Iris pigment epithelial cell (primary cell): ENCODE measurements at regions not wholly inside any gene's neighbourhood (a gene's known extent, or its start where the extent isn't known, plus 50 kb on each side); places are given as distances from the start of the nearest gene placed in this dataset.

Experiments used
- DNase-seq: peaks from one replicate; pipeline ENCODE4 v3.0.0-alpha.2; 2011; ENCODE audit warnings: low read depth

DNA sequence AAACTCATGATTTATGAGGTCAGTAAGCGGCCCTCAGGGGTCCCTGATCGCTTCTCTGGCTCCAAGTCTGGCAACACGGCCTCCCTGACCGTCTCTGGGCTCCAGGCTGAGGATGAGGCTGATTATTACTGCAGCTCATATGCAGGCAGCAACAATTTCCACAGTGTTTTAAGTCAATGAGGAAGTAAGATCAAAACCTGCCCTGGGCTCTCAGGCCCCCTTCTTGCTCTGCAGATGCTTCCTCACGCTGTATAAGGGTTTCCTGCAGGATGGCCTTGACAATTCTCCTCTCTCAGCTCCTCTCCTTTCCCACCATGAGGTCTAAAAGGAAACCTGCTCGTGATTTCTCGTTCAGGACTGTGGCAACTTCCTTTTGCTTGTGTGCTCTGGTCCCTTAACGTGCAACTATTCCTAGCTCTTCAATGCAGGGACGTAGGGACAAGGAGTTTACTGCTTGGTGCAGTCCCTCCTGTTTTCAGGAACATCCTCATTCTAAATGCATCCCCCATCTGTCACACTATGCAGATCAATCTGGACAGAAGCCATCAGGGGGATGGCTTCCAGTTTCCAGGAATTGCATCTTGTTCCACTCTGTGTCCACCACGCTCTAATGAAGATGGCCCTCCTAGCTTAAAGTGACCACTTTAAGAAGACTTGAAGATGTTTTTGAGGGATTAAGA is 64.3 kb upstream of the IGLL5 start:
- no peak for DNase-seq

- no peak for DNase-seq
Observed at GRCh38 chr22:22824340-22825212, 63.0 kb upstream of the IGLL5 start.

DNA sequence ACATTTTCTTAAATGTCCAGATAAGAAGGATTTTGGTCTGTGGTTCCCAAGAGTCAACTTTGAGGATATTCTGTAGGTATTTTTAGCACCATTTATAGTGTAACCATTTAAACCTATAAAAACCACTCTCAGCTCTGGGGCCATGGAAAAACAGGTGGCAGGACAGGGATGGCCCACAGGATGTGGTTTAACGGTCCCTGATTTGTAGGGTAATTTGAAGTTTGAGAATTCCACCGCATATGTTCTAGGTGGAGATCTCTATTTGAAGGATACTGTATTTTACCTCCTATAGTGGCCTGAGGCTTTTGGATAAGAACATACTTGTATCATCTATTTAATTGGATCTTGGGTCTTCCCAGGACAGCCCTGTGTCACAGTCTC is 62.4 kb upstream of the IGLL5 start:
- no peak for DNase-seq

- no peak for DNase-seq
Observed at GRCh38 chr22:22827187-22827939, 60.3 kb upstream of the IGLL5 start.

- no peak for DNase-seq
Observed at GRCh38 chr22:22830193-22830592, 57.4 kb upstream of the IGLL5 start.

DNA sequence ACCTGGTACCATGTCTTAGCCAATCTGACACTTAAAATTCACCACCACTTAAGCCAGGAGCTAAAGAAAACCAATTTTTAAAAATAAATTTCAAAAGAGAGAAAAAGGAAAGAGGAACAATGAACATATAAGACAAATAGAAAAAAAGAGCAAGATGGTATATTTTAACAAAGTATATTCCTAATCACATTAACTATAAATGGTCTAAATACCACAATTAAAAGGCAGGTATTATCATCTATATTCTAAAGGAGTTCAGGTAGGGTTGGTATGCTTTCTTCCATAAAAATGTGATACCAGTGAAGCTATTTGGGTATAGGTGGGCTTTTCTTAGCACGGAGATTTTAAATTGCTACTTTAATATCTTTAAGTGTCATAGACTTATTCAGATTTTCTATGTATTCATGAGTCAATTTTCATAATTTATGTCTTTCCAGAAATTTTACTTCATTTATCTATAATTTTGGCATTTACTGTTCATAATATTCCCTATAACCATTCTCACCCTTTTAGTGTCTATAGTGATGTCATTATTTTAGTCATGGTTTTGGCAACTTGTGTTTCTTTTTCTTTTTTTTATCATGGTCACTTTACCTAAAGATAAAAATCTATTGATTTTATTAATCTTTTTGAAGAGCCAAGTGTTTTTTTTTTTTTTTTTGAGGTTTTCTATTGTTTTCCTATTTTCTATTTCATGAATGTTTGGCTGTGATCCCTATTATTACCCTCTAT is 56.5 kb upstream of the IGLL5 start:
- no peak for DNase-seq

DNA sequence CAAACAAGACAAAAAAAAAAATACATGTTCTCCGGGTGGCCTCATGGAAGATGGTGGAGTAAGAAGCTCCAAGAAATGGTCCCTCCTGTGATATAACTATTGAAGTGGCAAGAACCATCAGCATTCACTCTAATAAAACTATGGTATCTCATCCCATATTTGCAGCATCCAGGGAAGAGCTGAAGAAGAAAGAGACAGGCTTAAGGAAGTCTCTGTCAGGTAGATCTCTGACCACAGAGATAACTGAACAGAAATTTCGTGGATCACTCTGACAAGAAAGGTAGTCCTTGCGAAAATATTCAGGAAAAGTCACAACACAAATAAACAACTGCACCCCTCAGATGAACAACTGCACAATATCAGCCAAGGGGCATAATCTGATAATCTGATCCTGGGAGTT is 54.6 kb upstream of the IGLL5 start:
- DNase-seq, result no peak

- no peak for DNase-seq
Observed at GRCh38 chr22:22833488-22833887, 54.1 kb upstream of the IGLL5 start.

DNA sequence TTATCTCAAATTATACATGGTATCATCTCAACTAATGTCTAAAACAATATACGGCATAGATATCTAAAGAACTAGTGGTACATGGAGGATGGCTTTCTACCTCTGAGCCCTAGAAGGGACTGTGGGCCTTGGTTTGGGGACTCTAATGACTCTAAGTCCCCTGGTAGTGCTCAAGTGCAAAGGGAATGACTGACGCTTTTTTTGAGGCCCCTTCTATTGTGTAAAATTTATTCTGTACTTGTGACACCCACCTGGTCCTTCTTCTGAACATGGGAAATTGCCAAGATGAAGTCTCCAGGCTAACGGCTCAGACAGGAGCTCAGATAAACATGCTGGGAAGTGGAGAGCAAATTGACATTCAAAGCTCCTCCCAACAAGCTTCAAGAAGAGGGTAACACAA is 53.4 kb upstream of the IGLL5 start:
- DNase-seq, result no peak

- no peak for DNase-seq
Observed at GRCh38 chr22:22834783-22835182, 52.8 kb upstream of the IGLL5 start.

GRCh38 chr22:22835242-22835641 is 52.4 kb upstream of the IGLL5 start:
- DNase-seq, result no peak

- DNase-seq, result no peak
Observed at GRCh38 chr22:22835771-22836291, 51.8 kb upstream of the IGLL5 start.

- peak; percentile 43 for DNase-seq
Observed at GRCh38 chr22:22836635-22837034, 51.0 kb upstream of the IGLL5 start.
